ENCODE measurements at regions not wholly inside any gene's neighbourhood (a gene's known extent, or its start where the extent isn't known, plus 50 kb on each side); places are given as distances from the start of the nearest gene placed in this dataset.
"Not testable (repeated sequence)": the region's sequence is repeated elsewhere in the genome, so short reads cannot be mapped to it uniquely, and the experiment has no call there.

GRCh38 chr5:63180190-63180589 is 601.6 kb downstream of the LRRC70 start:
- DNase-seq: not testable (repeated sequence)

DNA sequence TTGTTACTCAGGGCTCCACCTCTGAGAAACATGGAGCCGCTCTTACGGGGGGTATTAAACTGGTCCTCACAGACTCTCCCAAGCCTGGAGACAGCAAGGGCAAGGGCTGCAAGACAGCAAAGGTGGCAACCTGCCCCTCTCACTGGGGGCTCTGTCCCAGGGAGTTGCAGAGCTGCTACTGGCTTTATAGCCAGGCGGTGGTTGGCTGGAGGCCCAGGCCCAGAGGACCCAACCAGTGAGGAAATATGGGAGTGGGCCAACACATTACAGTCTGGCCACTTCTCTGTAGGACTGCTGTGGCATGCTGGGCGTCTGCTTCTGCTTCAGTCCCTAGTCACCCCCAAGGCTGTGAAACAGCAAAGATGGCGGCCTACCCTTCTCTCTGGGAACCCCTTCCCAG is 597.2 kb downstream of the LRRC70 start:
- DNase-seq: no peak

DNA sequence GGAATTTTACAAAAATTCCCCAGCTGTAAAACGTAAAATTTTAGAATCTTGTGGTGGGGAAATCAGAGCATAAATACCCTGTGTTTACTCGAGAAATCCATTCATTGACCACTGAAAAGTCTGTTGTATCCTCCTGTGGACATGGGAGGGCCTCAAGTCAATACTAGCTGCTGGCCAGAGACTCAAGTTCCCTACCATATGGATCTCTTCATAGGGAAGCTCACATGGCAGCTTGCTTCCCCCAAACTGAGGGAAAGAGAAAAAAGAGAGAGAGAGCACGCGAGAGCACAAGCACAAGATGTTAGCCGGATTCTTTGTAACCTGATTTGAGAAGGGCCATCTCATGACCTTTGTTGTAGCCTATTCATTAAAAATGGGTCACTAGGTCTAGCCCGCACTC is 591.9 kb downstream of the LRRC70 start:
- DNase-seq: no peak

GRCh38 chr5:63164838-63165535 is 586.4 kb downstream of the LRRC70 start:
- DNase-seq: no peak

DNA sequence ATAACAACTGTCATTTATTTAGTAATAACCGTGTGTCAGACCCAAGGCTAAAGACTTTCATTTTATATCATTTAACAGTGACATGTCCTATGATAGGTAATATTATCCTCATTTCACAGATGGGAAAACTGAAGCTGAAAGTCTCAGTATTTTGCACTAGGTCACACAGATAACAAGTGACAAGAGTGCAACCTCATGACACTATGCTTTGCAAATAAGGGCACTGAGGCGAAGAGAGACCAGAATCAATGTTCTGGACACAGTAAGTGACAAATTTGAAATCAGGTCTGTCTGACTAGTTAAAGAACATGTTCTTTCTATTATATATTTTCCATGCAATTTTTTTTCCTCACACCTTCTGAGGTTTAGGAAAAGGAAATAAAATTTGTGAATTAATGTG is 585.7 kb downstream of the LRRC70 start:
- DNase-seq: no peak

DNA sequence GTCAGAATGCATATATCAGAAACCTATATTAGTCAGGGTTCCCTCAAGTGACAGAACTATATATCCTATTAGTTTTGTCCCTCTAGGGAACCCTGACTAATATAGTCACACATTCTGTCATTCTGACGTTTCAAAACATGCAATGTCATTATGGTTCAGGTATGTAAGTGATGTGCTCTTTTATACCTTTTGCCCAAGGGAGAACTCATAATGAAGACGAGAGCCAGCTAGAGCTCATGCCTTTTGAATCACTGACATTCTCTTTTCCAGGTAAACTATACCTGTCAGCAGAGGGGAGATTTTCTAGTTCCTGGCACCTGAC is 576.7 kb downstream of the LRRC70 start:
- no peak for DNase-seq

GRCh38 chr5:63154476-63155309 is 576.1 kb downstream of the LRRC70 start:
- no peak for DNase-seq

GRCh38 chr5:63152871-63153270 is 574.3 kb downstream of the LRRC70 start:
- no peak for DNase-seq

- no peak for DNase-seq
Observed at GRCh38 chr5:63145167-63145566, 566.5 kb downstream of the LRRC70 start.

DNA sequence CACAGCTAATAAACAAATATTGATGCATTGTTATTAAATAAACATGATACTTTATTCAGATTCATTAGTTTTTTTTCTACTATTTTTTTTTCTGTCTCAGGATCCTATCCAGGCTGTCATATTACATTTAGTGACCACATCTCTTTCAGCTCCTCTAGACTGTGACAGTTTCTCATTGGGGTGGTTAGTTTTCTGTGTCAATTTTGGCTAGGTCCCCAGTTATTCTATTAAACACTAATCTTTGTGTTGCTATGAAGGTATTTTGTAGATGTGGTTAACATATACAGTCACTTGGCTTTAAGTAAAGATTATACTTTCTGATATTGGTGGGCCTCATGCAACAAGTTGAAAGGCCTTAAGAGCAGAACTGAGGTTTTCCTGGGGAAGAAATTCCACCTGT is 563.0 kb downstream of the LRRC70 start:
- DNase-seq: no peak

DNA sequence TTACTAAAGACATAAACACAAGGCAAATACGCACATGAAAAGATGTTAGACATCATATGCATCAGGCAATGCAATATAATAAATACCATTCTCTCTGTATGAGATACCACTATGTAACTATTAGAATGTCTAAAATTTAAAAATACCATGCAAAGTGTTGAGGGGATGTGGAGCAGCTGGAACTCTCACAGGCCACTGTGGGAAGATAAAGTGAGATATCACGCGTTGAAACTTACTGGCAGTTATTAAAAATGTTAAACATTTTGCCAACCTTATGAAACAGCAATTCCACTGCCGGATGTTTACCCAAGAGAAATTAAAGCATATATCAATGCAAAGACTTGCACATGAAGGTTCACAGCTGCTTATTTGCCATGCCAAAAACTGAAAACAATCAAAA is 556.7 kb downstream of the LRRC70 start:
- no peak for DNase-seq

DNA sequence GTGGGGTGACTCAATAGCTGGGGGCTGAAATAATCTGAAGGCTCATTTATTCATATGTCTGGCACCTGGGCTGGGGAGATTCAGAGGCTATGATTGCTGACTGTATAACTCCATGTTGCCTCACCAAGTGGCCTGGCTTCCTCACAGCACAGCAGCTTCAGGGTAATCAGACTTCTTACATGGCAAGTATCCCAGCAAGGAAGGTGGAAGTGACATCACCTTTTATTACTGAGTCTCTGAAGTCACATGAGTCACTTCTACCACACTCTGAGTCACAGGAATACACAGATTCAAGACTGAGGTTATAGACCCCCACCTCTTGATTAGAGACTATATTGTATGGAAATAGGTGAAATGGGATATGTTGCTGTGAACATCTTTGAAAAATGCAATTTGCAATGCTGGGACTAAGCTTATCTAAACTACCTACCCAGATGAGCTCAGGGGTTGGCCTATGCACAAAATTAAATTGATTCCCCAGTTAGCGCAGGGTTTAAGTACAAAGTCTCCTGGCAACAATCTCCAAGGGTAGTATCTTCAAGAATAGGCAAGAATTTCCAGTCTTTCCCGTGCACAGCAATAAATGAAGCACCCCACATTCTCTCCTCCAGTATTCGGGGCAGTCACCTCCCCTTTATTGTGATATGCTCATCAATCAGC is 553.1 kb downstream of the LRRC70 start:
- DNase-seq: no peak

DNA sequence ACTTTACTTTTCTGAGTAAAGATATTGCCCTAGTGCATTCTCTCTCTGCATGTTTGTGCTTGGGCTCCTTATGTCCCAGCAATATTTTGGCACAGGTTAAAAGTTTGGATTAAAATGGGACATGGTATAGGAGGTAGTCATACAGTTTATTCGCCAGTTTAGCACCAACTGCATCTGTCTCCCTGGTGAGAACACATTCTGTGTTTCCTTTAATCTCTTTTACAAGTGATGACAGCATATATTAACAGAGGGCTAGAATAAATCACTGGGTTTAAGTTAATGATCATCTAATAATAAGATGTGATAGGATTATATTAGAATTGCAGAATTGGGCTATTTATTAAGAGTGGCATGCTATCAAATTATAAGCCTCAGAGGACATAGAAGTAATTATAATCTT is 550.1 kb downstream of the LRRC70 start:
- DNase-seq: no peak

GRCh38 chr5:63128018-63128417 is 549.4 kb downstream of the LRRC70 start:
- DNase-seq: no peak

DNA sequence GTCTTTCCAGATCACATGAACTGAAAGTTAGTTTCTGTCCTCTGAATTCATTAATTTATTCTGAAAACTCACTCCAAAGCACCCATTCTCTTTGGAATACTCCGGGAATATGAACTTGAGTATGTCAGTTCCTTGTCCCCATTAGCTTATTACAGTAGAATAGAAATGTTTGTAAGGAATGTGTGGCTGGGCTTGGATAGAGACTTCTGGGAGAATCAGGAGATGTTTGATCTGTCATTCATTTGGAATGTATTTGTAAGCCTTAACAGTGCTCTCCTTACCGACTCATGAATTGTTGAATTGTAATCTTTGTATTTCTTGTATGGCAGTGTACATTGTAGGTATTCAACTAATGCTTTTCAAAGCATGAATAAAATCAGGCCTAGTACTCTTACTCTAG is 548.4 kb downstream of the LRRC70 start:
- DNase-seq: no peak

DNA sequence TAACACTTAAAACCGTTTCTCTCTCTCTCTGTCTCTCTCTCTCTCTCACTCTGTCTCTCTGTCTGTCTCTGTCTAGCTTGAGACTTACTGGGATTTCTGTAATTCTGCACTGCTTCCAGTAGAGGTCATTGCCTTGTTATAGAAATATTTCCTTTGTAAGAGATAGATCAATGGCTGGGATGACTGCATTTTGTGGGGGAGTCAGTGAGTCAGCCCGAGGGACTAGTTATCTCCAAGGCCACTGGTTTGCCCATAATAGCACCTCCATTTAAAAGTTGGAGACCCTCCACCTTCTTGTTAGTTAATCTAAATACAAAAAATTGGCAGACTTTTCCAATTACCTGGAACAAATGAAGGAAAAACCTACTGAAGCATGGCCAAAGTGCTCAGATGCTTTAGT is 547.2 kb downstream of the LRRC70 start:
- DNase-seq: no peak

DNA sequence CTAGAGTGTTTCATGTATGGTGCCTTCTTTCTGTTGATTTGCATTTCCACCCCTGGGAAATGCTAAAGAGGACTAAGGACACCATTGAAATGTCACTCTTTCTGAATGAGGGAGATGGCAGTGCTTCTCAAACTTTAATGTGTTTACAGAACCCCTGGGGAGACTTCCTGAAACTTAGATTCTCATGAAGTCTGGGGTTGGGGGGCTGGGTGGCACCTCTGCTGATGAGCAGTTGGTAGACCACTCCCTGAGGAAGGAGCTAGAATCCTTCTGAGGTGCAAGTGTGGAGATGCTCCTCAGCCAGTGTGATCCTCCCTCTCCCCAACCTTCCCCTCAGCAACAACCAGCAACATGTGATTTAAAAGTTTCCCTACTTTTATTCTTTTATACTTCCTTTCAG is 546.8 kb downstream of the LRRC70 start:
- no peak for DNase-seq

DNA sequence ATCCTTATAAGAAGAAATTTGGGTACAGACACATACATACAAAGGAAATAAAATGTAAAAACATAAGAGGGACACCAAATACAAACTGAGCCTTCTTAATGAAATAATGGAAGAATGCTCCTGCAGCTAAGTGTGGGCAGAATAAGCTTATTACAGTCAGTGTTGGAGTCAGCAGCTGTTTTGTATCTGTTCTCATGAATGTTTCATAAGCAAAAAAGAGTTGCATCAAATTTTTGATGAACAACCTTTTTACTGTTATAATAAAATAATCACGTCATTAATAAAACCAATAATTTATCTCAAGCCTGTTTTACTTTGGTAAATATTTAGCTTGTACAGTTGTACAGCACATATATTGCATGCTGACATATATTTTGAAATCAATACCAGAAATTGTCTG is 545.6 kb downstream of the LRRC70 start:
- DNase-seq: no peak

DNA sequence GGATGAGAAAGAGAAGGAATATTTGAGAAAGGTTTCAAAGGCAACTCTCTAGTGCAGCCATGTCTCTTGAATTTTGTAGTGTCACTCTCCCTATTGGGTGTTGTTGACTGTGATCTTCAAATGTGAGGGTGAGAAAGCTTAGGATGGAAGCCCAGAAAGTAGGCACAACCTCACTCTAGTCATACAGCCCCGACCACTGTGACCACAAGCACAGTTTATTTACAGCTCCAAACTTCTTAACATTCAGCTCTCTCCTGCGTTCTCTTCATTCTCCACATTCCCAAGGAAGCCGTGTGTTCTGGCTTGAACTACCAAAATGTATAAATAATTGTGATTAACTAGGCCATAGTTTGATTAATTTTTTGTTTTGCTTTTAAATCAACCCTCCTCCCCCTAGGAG is 542.9 kb downstream of the LRRC70 start:
- DNase-seq: no peak

- no peak for DNase-seq
Observed at GRCh38 chr5:63118221-63118620, 539.6 kb downstream of the LRRC70 start.

- no peak for DNase-seq
Observed at GRCh38 chr5:63111891-63112290, 533.3 kb downstream of the LRRC70 start.

GRCh38 chr5:63101870-63102269 is 523.3 kb downstream of the LRRC70 start:
- DNase-seq: no peak

GRCh38 chr5:63097286-63097685 is 518.7 kb downstream of the LRRC70 start:
- DNase-seq: no peak

GRCh38 chr5:63094730-63095129 is 516.1 kb downstream of the LRRC70 start:
- DNase-seq: no peak
